Activated T-cell treated with anti-CD3 and anti-CD28 coated beads, Interleukin-2, amount 50 U/mL, for 48 hours (primary cell): ENCODE measurements at regions not wholly inside any gene's neighbourhood (a gene's known extent, or its start where the extent isn't known, plus 50 kb on each side); places are given as distances from the start of the nearest gene placed in this dataset.

Experiments used
- DNase-seq, 2 experiments: peaks; one replicate each; pipeline ENCODE4 v3.0.0-alpha.2; 2020

GRCh38 chr17:83178533-83179304 lies 99.3 kb downstream of the METRNL start:
- no peak for DNase-seq

GRCh38 chr17:83179374-83179773 lies 100.0 kb downstream of the METRNL start:
- peak in 1 of 2 experiments; percentile 3 for DNase-seq

- peak in 1 of 2 experiments; percentile 2 for DNase-seq
Observed at GRCh38 chr17:83179811-83180210, 100.4 kb downstream of the METRNL start.

GRCh38 chr17:83180264-83180995 lies 101.0 kb downstream of the METRNL start:
- peak in 1 of 2 experiments; percentile 10 for DNase-seq

GRCh38 chr17:83180996-83181481 lies 101.6 kb downstream of the METRNL start:
- peak; percentile 15 to 18 for DNase-seq

- DNase-seq: peak; percentile 14
Observed at GRCh38 chr17:83181991-83182619, 102.7 kb downstream of the METRNL start.

- no peak for DNase-seq
Observed at GRCh38 chr17:83182620-83183101, 103.3 kb downstream of the METRNL start.

- DNase-seq: peak in 1 of 2 experiments; percentile 4
Observed at GRCh38 chr17:83183145-83183948, 103.9 kb downstream of the METRNL start.

- DNase-seq: peak; percentile 11
Observed at GRCh38 chr17:83183951-83184506, 104.6 kb downstream of the METRNL start.

GRCh38 chr17:83185023-83186002 lies 105.9 kb downstream of the METRNL start:
- DNase-seq: peak; percentile 5 to 15

GRCh38 chr17:83186226-83186625 lies 106.8 kb downstream of the METRNL start:
- DNase-seq: peak; percentile 16 to 22

- peak in 1 of 2 experiments; percentile 9 for DNase-seq
Observed at GRCh38 chr17:83186751-83187421, 107.5 kb downstream of the METRNL start.

- DNase-seq: peak; percentile 12 to 13
Observed at GRCh38 chr17:83187782-83188311, 108.4 kb downstream of the METRNL start.

GRCh38 chr17:83189044-83190003 lies 109.9 kb downstream of the METRNL start:
- peak; percentile 9 to 10 for DNase-seq

GRCh38 chr17:83190004-83190385 lies 110.6 kb downstream of the METRNL start:
- peak; percentile 4 to 12 for DNase-seq

- DNase-seq: peak; percentile 15 to 16
Observed at GRCh38 chr17:83190601-83191387, 111.4 kb downstream of the METRNL start.

GRCh38 chr17:83191388-83192160 lies 112.2 kb downstream of the METRNL start:
- peak; percentile 8 to 11 for DNase-seq
